Mesothelial cell of epicardium (in vitro differentiated cells): ENCODE measurements at regions not wholly inside any gene's neighbourhood (a gene's known extent, or its start where the extent isn't known, plus 50 kb on each side); places are given as distances from the start of the nearest gene placed in this dataset.

ENCODE experiments used
- DNase-seq, 2 experiments: peaks; one replicate each; pipeline ENCODE4 v3.0.0; 2021; ENCODE audit warnings: low spot score in 2 of 2; ENCODE audit not compliant: unreplicated experiment in 2 of 2
- H3K27ac Mint-ChIP-seq: 2 replicates; pipeline ENCODE4 v1.8.0; 2021; ENCODE audit warnings: mixed read lengths
- H3K27me3 Mint-ChIP-seq: 2 replicates; pipeline ENCODE4 v1.8.0; 2021; ENCODE audit warnings: low read depth, mixed read lengths
- H3K36me3 Mint-ChIP-seq: 2 replicates; pipeline ENCODE4 v1.8.0; 2021; ENCODE audit warnings: mixed read lengths
- H3K4me1 Mint-ChIP-seq: 2 replicates; pipeline ENCODE4 v1.8.0; 2021; ENCODE audit warnings: mixed read lengths
- H3K4me3 Mint-ChIP-seq: 2 replicates; pipeline ENCODE4 v1.8.0; 2021; ENCODE audit warnings: mild to moderate bottlenecking, moderate library complexity, mixed read lengths
- H3K9me3 Mint-ChIP-seq: 2 replicates; pipeline ENCODE4 v1.8.0; 2021; ENCODE audit warnings: mixed read lengths
- CTCF ChIP-seq: fragments of 200-600 bp; sonication (generic); IDR thresholded peaks from one replicate; pipeline ENCODE4 v1.5.0; 2021; ENCODE audit warnings: antibody characterized with exemption; ENCODE audit not compliant: unreplicated experiment

GRCh38 chr22:48217596-48217995 lies 1455.1 kb downstream of the TBC1D22A start:
- Mint-ChIP-seq H3K9me3 (peaks cover 23% of the 10 kb centered on the region), H3K27ac (no peak overlapping the region), H3K27me3 (peaks cover 3% of the 10 kb centered on the region), H3K36me3 (no peaks in the 10 kb centered on the region), H3K4me1 (no peaks in the 10 kb centered on the region), H3K4me3 (no peak overlapping the region)
- DNase-seq: no peak
- TF ChIP-seq CTCF: no peak

- no peak for TF ChIP-seq CTCF
- no peak overlapping the region for H3K27ac Mint-ChIP-seq
- H3K4me1 Mint-ChIP-seq: no peaks in the 10 kb centered on the region
- peaks cover 5% of the 10 kb centered on the region for H3K9me3 Mint-ChIP-seq
- H3K36me3 Mint-ChIP-seq: no peaks in the 10 kb centered on the region
- DNase-seq: no peak
- no peak overlapping the region for H3K4me3 Mint-ChIP-seq
- peaks cover 6% of the 10 kb centered on the region for H3K27me3 Mint-ChIP-seq
Measured at GRCh38 chr22:48212727-48213126, 1450.3 kb downstream of the TBC1D22A start.

DNA sequence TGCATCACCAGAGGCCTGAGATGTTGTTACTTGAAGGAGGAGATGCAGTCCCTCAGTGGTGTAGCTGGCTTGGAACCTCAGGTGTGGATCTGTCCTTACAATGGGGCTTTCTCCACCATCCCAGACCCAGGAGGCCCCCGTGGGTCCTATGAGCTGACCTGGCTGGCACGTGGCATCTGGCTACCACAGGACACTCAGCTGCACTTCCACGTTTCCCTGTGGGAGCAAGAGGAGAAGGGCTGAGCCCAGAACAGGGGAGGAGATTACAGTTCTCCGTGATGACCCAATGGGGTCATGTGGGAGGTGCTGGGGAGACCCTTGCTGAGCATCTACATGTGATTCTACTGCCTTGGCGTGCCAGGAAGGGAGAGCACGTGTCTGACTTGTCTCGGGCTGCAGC lies 1448.4 kb downstream of the TBC1D22A start:
- Mint-ChIP-seq H3K4me1 (no peaks in the 10 kb centered on the region), H3K27me3 (peaks cover 6% of the 10 kb centered on the region), H3K27ac (no peak overlapping the region), H3K36me3 (no peaks in the 10 kb centered on the region), H3K4me3 (no peak overlapping the region), H3K9me3 (peaks cover 5% of the 10 kb centered on the region)
- no peak for TF ChIP-seq CTCF
- DNase-seq: no peak

DNA sequence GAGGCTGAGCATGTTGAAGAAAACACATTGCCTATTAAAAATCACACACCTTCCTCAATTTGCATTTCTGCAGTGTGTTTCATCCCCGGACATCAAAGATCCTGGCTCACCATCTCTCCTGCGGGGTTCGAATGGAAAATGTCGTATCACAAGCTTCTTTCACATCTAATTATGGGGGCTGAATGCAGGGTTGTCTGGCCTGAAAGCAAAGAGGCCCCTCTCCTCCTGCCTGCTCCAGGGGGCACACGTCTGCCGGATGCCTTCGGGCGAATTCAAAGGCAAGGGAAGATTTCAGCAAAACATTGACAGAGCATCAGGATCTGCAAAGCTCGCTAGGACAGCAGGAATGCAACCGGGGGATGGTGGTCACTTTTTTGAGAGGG lies 1447.7 kb downstream of the TBC1D22A start:
- H3K4me1 Mint-ChIP-seq: no peaks in the 10 kb centered on the region
- H3K27ac Mint-ChIP-seq: no peak overlapping the region
- DNase-seq: no peak
- no peak overlapping the region for H3K4me3 Mint-ChIP-seq
- H3K36me3 Mint-ChIP-seq: no peaks in the 10 kb centered on the region
- H3K9me3 Mint-ChIP-seq: peaks cover under 1% of the 10 kb centered on the region
- H3K27me3 Mint-ChIP-seq: peaks cover 4% of the 10 kb centered on the region
- TF ChIP-seq CTCF: no peak

DNA sequence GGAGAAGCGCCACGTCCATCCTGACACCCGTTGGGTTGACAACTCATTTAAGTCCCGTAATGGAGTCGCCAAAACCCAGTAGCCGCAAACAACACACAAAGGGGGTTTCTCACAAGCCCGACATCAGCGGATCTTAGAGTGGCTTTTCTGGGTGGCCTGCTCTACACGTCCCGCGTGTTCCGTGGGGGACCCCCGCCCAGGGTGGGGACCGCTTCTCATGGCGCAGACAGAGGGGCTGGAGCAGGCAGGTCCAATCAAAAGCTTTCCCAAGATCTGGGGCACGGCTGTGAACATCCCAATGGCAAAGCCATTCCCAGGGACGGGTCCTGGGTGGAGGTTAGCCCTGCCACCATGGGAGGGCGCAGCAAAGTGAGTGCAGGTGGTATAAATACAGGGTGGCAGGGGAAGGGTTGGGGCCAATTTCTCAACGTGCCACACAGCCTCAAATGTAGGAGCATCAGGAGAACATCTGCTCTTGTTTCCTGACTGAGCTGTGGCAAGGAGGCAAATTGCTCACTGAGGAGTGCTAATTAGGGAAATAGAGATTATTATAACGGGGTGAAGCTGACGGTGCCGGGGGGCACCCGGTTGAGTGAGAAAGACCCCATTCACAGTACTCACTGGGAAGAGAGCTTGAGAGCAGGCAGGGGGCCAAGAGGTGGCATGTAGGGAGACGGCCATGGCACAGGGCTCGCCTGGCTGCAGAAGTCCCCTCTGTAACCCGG lies 1447.2 kb downstream of the TBC1D22A start:
- H3K27ac Mint-ChIP-seq: no peak overlapping the region
- DNase-seq: no peak
- peaks cover 3% of the 10 kb centered on the region for H3K27me3 Mint-ChIP-seq
- no peak overlapping the region for H3K4me3 Mint-ChIP-seq
- no peaks in the 10 kb centered on the region for H3K36me3 Mint-ChIP-seq
- H3K4me1 Mint-ChIP-seq: no peaks in the 10 kb centered on the region
- TF ChIP-seq CTCF: no peak
- H3K9me3 Mint-ChIP-seq: no peaks in the 10 kb centered on the region

GRCh38 chr22:48208894-48209293 lies 1446.4 kb downstream of the TBC1D22A start:
- peaks cover 3% of the 10 kb centered on the region for H3K27me3 Mint-ChIP-seq
- H3K4me3 Mint-ChIP-seq: no peak overlapping the region
- H3K36me3 Mint-ChIP-seq: no peaks in the 10 kb centered on the region
- DNase-seq: no peak
- no peaks in the 10 kb centered on the region for H3K4me1 Mint-ChIP-seq
- no peak for TF ChIP-seq CTCF
- no peaks in the 10 kb centered on the region for H3K9me3 Mint-ChIP-seq
- no peak overlapping the region for H3K27ac Mint-ChIP-seq
